ENCODE measurements at regions not wholly inside any gene's neighbourhood (a gene's known extent, or its start where the extent isn't known, plus 50 kb on each side); places are given as distances from the start of the nearest gene placed in this dataset.
A peak's percentile ranks its signal among the peaks of the same experiment; 100 is the strongest.

- no peaks in the 10 kb centered on the region for H3K9me3 ChIP-seq
- H3K36me3 ChIP-seq, result no peaks in the 10 kb centered on the region
- no peak for DNase-seq
- H3K27ac ChIP-seq, result no peak overlapping the region
- H3K4me1 ChIP-seq, result no peaks in the 10 kb centered on the region
- intact Hi-C loops (cut with DNase I), result no loop called here
- no peak overlapping the region for H3K4me3 ChIP-seq
- WGBS, 2 donors, result 78 to 84% methylated on average over 3 of the region's 3 CpGs
- H3K27me3 ChIP-seq, result no peaks in the 10 kb centered on the region
- TF ChIP-seq POLR2AphosphoS5 (IDR thresholded peaks at IDR 0.05) (no peak), POLR2A (IDR thresholded peaks at IDR 0.05) (no peak), EP300 (IDR thresholded peaks at IDR 0.05) (no peak), CTCF (IDR thresholded peaks at IDR 0.05) (no peak)
These were observed 406.2 kb downstream of the PLOD2 start for GRCh38 chr3:145754605-145755289.

- WGBS, 2 donors, result 84 to 85% methylated on average over 1 of the region's 1 CpG
- no peaks in the 10 kb centered on the region for H3K27me3 ChIP-seq
- intact Hi-C loops (cut with DNase I), result no loop called here
- H3K9me3 ChIP-seq, result no peaks in the 10 kb centered on the region
- DNase-seq, result no peak
- no peaks in the 10 kb centered on the region for H3K36me3 ChIP-seq
- no peak overlapping the region for H3K4me3 ChIP-seq
- TF ChIP-seq POLR2AphosphoS5 (IDR thresholded peaks at IDR 0.05), result no peak
- no peak for TF ChIP-seq CTCF (IDR thresholded peaks at IDR 0.05)
- no peak for TF ChIP-seq EP300 (IDR thresholded peaks at IDR 0.05)
- no peak for TF ChIP-seq POLR2A (IDR thresholded peaks at IDR 0.05)
- H3K4me1 ChIP-seq, result no peaks in the 10 kb centered on the region
- H3K27ac ChIP-seq, result no peak overlapping the region
These were observed 400.9 kb downstream of the PLOD2 start for GRCh38 chr3:145760036-145760435.

- intact Hi-C loops (cut with DNase I), result no loop called here
- WGBS, 2 donors, result 0% methylated on average over 1 of the region's 1 CpG
These were observed 393.1 kb downstream of the PLOD2 start for GRCh38 chr3:145767909-145768308.

GRCh38 chr3:145776782-145777408 is 384.1 kb downstream of the PLOD2 start:
- no peak for DNase-seq
- Histone ChIP-seq H3K4me3 (no peak overlapping the region), H3K27ac (no peak overlapping the region), H3K27me3 (no peaks in the 10 kb centered on the region), H3K4me1 (no peaks in the 10 kb centered on the region), H3K9me3 (no peaks in the 10 kb centered on the region), H3K36me3 (no peaks in the 10 kb centered on the region)
- intact Hi-C loops (cut with DNase I), result no loop called here
- 63 to 68% methylated on average over 4 of the region's 4 CpGs for WGBS, 2 donors
- TF ChIP-seq EP300 (IDR thresholded peaks at IDR 0.05), result no peak
- peak in 3 of 4 experiments; percentile 42 to 52 (median 47) for TF ChIP-seq CTCF (IDR thresholded peaks at IDR 0.05)

More at GRCh38 chr3:145767909-145768308, 393.1 kb downstream of the PLOD2 start:
- TF ChIP-seq CTCF (IDR thresholded peaks at IDR 0.05) (peak in 2 of 4 experiments; percentile 6 to 14), EP300 (IDR thresholded peaks at IDR 0.05) (no peak)
- no peaks in the 10 kb centered on the region for H3K9me3 ChIP-seq
- no peaks in the 10 kb centered on the region for H3K36me3 ChIP-seq
- no peaks in the 10 kb centered on the region for H3K4me1 ChIP-seq
- no peak for DNase-seq
- no peaks in the 10 kb centered on the region for H3K27me3 ChIP-seq
- H3K4me3 ChIP-seq, result no peak overlapping the region
- H3K27ac ChIP-seq, result no peak overlapping the region

GRCh38 chr3:145780301-145780700 is 380.7 kb downstream of the PLOD2 start:
- H3K4me3 ChIP-seq, result no peak overlapping the region

More at GRCh38 chr3:145780301-145780700, 380.7 kb downstream of the PLOD2 start:
- H3K27ac ChIP-seq, result no peak overlapping the region
- WGBS, 2 donors, result 65 to 78% methylated on average over 4 of the region's 4 CpGs
- TF ChIP-seq POLR2A (IDR thresholded peaks at IDR 0.05) (no peak), CTCF (IDR thresholded peaks at IDR 0.05) (no peak), EP300 (IDR thresholded peaks at IDR 0.05) (no peak), POLR2AphosphoS5 (IDR thresholded peaks at IDR 0.05) (no peak)
- no peaks in the 10 kb centered on the region for H3K9me3 ChIP-seq
- DNase-seq, result no peak
- no peaks in the 10 kb centered on the region for H3K4me1 ChIP-seq
- no peaks in the 10 kb centered on the region for H3K27me3 ChIP-seq
- no peaks in the 10 kb centered on the region for H3K36me3 ChIP-seq
- intact Hi-C loops (cut with DNase I), result no loop called here

All from sigmoid colon (tissue), 6 donors.